NCI-H2029 (cell line): ENCODE measurements at regions not wholly inside any gene's neighbourhood (a gene's known extent, or its start where the extent isn't known, plus 50 kb on each side); places are given as distances from the start of the nearest gene placed in this dataset.
"Not testable (repeated sequence)": the region's sequence is repeated elsewhere in the genome, so short reads cannot be mapped to it uniquely, and the experiment has no call there.

Source experiments
- DNase-seq: peaks from one replicate; lab custom pipeline; 2025; lab: John Stamatoyannopoulos, UW

- DNase-seq = no peak
Observed at GRCh38 chr4:12580787-12581186, 903.4 kb downstream of the RAB28 start.

- no peak for DNase-seq
Observed at GRCh38 chr4:12579172-12579571, 905.0 kb downstream of the RAB28 start.

GRCh38 chr4:12576409-12576808 lies 907.7 kb downstream of the RAB28 start:
- DNase-seq = no peak

- DNase-seq = no peak
Observed at GRCh38 chr4:12573716-12574115, 910.4 kb downstream of the RAB28 start.

GRCh38 chr4:12562476-12563140 lies 921.5 kb downstream of the RAB28 start:
- no peak for DNase-seq

- DNase-seq = no peak
Observed at GRCh38 chr4:12562021-12562420, 922.1 kb downstream of the RAB28 start.

GRCh38 chr4:12555011-12555410 lies 929.1 kb downstream of the RAB28 start:
- DNase-seq = no peak

- no peak for DNase-seq
Observed at GRCh38 chr4:12548678-12549077, 935.5 kb downstream of the RAB28 start.

- peak; percentile 23 for DNase-seq
Observed at GRCh38 chr4:12545812-12546211, 938.3 kb downstream of the RAB28 start.

- DNase-seq = no peak
Observed at GRCh38 chr4:12538162-12538561, 946.0 kb downstream of the RAB28 start.

GRCh38 chr4:12534684-12535083 lies 949.5 kb downstream of the RAB28 start:
- no peak for DNase-seq

- no peak for DNase-seq
Observed at GRCh38 chr4:12519426-12519825, 964.7 kb downstream of the RAB28 start.

- DNase-seq = no peak
Observed at GRCh38 chr4:12507868-12508481, 976.2 kb downstream of the RAB28 start.

GRCh38 chr4:12500409-12500808 lies 983.7 kb downstream of the RAB28 start:
- no peak for DNase-seq

GRCh38 chr4:12499693-12500092 lies 984.4 kb downstream of the RAB28 start:
- DNase-seq = peak; percentile 5

GRCh38 chr4:12495211-12495610 lies 988.9 kb downstream of the RAB28 start:
- DNase-seq = no peak

- no peak for DNase-seq
Observed at GRCh38 chr4:12492730-12493393, 991.3 kb downstream of the RAB28 start.

GRCh38 chr4:12488672-12489071 lies 995.5 kb downstream of the RAB28 start:
- DNase-seq = no peak

- DNase-seq = no peak
Observed at GRCh38 chr4:12487000-12487399, 997.1 kb downstream of the RAB28 start.

GRCh38 chr4:12472087-12472486 lies 1012.1 kb downstream of the RAB28 start:
- no peak for DNase-seq

GRCh38 chr4:12471193-12471592 lies 1012.9 kb downstream of the RAB28 start:
- DNase-seq = no peak

GRCh38 chr4:12461576-12461975 lies 1022.6 kb downstream of the RAB28 start:
- DNase-seq = not testable (repeated sequence)

- no peak for DNase-seq
Observed at GRCh38 chr4:12459126-12459525, 1025.0 kb downstream of the RAB28 start.
